Endothelial cell of umbilical vein (primary cell): ENCODE measurements at regions not wholly inside any gene's neighbourhood (a gene's known extent, or its start where the extent isn't known, plus 50 kb on each side); places are given as distances from the start of the nearest gene placed in this dataset.

Experiments used
- EZH2 ChIP-seq: IDR thresholded peaks from 2 replicates; pipeline ENCODE4 v1.6.1; 2012; ENCODE audit warnings: borderline replicate concordance, low read depth, mild to moderate bottlenecking, moderate library complexity, low read length, inconsistent platforms; ENCODE audit not compliant: severe bottlenecking
- FOS ChIP-seq: IDR thresholded peaks from 2 replicates; pipeline ENCODE4 v1.6.1; 2011; ENCODE audit warnings: mild to moderate bottlenecking, low read length, moderate library complexity, borderline replicate concordance; ENCODE audit not compliant: insufficient read depth
- GATA2 ChIP-seq: IDR thresholded peaks from 2 replicates; pipeline ENCODE4 v1.7.0; 2011; ENCODE audit warnings: low read depth, mild to moderate bottlenecking, moderate library complexity, mixed read lengths, low read length; ENCODE audit not compliant: insufficient read length, insufficient read depth
- JUN ChIP-seq: IDR thresholded peaks from 2 replicates; pipeline ENCODE4 v1.6.1; 2011; ENCODE audit warnings: borderline replicate concordance, low read depth; ENCODE audit not compliant: insufficient read length, insufficient read depth
- MYC ChIP-seq: IDR thresholded peaks from one replicate; pipeline ENCODE4 v1.6.1; 2011; ENCODE audit warnings: mild to moderate bottlenecking, low read depth, low read length
- POLR2A ChIP-seq: IDR thresholded peaks from 2 replicates; pipeline ENCODE4 v1.6.1; 2012; ENCODE audit warnings: low read depth, mild to moderate bottlenecking, control low read depth, low read length
- POLR2AphosphoS5 ChIP-seq: IDR thresholded peaks from 2 replicates; pipeline ENCODE4 v1.6.1; 2012; ENCODE audit warnings: low read depth, mild to moderate bottlenecking, control low read depth, low read length, moderate library complexity; ENCODE audit not compliant: insufficient read depth
- TF ChIP-seq, protein P1 (sequence below), 2 donors: IDR thresholded peaks; 1 replicate in 1 of 2; 2 replicates in 1 of 2; pipeline ENCODE4 v1.5.1; 2011; ENCODE audit warnings: low read length in 2 of 2, mild to moderate bottlenecking in 2 of 2, moderate library complexity in 2 of 2, control low read depth in 1 of 2, inconsistent platforms in 1 of 2, low read depth in 1 of 2; ENCODE audit not compliant: insufficient read depth in 1 of 2; ENCODE audit errors: extremely low read depth in 1 of 2
- TF ChIP-seq, protein P2 (sequence below): IDR thresholded peaks from 2 replicates; pipeline ENCODE4 v1.6.1; 2011; ENCODE audit not compliant: insufficient read depth, insufficient read length

DNA sequence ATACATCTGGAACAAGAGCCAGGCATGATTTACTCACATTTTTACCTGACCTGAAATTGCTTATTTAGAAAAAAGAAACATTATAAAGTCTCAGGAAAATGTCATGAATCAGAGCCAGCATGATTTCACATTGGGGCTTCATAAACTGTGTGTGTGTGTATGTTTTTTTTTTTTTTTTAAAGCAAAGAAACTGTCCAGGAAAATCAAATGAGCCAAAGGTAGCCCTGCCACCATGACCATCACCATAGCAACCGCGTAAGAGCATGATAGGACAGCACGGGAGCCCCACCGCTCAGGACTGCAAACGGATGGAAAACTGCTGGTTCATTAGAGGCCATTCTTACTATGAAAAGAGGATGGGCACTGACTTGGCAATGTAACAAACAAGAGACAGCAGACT lies 139.2 kb downstream of the NTMT2 start:
- TF ChIP-seq, protein P1, sequence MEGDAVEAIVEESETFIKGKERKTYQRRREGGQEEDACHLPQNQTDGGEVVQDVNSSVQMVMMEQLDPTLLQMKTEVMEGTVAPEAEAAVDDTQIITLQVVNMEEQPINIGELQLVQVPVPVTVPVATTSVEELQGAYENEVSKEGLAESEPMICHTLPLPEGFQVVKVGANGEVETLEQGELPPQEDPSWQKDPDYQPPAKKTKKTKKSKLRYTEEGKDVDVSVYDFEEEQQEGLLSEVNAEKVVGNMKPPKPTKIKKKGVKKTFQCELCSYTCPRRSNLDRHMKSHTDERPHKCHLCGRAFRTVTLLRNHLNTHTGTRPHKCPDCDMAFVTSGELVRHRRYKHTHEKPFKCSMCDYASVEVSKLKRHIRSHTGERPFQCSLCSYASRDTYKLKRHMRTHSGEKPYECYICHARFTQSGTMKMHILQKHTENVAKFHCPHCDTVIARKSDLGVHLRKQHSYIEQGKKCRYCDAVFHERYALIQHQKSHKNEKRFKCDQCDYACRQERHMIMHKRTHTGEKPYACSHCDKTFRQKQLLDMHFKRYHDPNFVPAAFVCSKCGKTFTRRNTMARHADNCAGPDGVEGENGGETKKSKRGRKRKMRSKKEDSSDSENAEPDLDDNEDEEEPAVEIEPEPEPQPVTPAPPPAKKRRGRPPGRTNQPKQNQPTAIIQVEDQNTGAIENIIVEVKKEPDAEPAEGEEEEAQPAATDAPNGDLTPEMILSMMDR (IDR thresholded peaks at IDR 0.05; ENCODE audit: extremely low read depth in 1 of 2, insufficient read depth in 1 of 2, low read depth in 1 of 2, low read length in 2 of 2), result no peak
- TF ChIP-seq JUN, result no peak
- TF ChIP-seq EZH2, result no peak
- no peak for TF ChIP-seq POLR2A
- no peak for TF ChIP-seq POLR2AphosphoS5
- no peak for TF ChIP-seq GATA2
- no peak for TF ChIP-seq MYC
- TF ChIP-seq, protein P2, sequence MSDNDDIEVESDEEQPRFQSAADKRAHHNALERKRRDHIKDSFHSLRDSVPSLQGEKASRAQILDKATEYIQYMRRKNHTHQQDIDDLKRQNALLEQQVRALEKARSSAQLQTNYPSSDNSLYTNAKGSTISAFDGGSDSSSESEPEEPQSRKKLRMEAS, result no peak
- no peak for TF ChIP-seq FOS
